GM21360 (cell line): ENCODE measurements at regions not wholly inside any gene's neighbourhood (a gene's known extent, or its start where the extent isn't known, plus 50 kb on each side); places are given as distances from the start of the nearest gene placed in this dataset.

Experiments used
- ATAC-seq: cut with Tn5 transposase; IDR thresholded peaks from one replicate; pipeline ENCODE4 v1.9.1; 2021; ENCODE audit warnings: mild to moderate bottlenecking, moderate library complexity; ENCODE audit not compliant: unreplicated experiment

GRCh38 chr17:79506150-79506870 is 104.5 kb downstream of the RBFOX3 start:
- no peak for ATAC-seq

GRCh38 chr17:79505199-79505598 is 105.7 kb downstream of the RBFOX3 start:
- no peak for ATAC-seq

- no peak for ATAC-seq
Measured at GRCh38 chr17:79504181-79504605, 106.7 kb downstream of the RBFOX3 start.

GRCh38 chr17:79503126-79503839 is 107.6 kb downstream of the RBFOX3 start:
- ATAC-seq: no peak

- ATAC-seq: no peak
Measured at GRCh38 chr17:79501910-79502309, 108.9 kb downstream of the RBFOX3 start.

GRCh38 chr17:79500745-79501618 is 109.9 kb downstream of the RBFOX3 start:
- no peak for ATAC-seq

GRCh38 chr17:79498854-79499253 is 112.0 kb downstream of the RBFOX3 start:
- no peak for ATAC-seq

GRCh38 chr17:79497777-79498348 is 113.0 kb downstream of the RBFOX3 start:
- ATAC-seq: no peak

GRCh38 chr17:79496422-79497005 is 114.3 kb downstream of the RBFOX3 start:
- ATAC-seq: no peak

GRCh38 chr17:79495665-79496064 is 115.2 kb downstream of the RBFOX3 start:
- ATAC-seq: no peak

GRCh38 chr17:79491006-79491405 is 119.8 kb downstream of the RBFOX3 start:
- ATAC-seq: no peak

- no peak for ATAC-seq
Measured at GRCh38 chr17:79490530-79490929, 120.3 kb downstream of the RBFOX3 start.

GRCh38 chr17:79487149-79487548 is 123.7 kb downstream of the RBFOX3 start:
- ATAC-seq: no peak

- ATAC-seq: no peak
Measured at GRCh38 chr17:79485991-79486390, 124.9 kb downstream of the RBFOX3 start.

- no peak for ATAC-seq
Measured at GRCh38 chr17:79485419-79485985, 125.3 kb downstream of the RBFOX3 start.

GRCh38 chr17:79484600-79485418 is 126.0 kb downstream of the RBFOX3 start:
- ATAC-seq: no peak

GRCh38 chr17:79483842-79484241 is 127.0 kb downstream of the RBFOX3 start:
- ATAC-seq: no peak

GRCh38 chr17:79482727-79483521 is 127.9 kb downstream of the RBFOX3 start:
- ATAC-seq: no peak

GRCh38 chr17:79479876-79480275 is 131.0 kb downstream of the RBFOX3 start:
- ATAC-seq: no peak
